VCaP (cell line): ENCODE measurements at regions not wholly inside any gene's neighbourhood (a gene's known extent, or its start where the extent isn't known, plus 50 kb on each side); places are given as distances from the start of the nearest gene placed in this dataset.

Source experiments
- H3K27ac ChIP-seq: fragments of 450-650 bp; 2 replicates; pipeline ENCODE4 v1.5.1; 2017
- CTCF ChIP-seq: fragments of 450-650 bp; conservative IDR thresholded peaks from 2 replicates; pipeline ENCODE4 v1.5.1; 2017; ENCODE audit warnings: mild to moderate bottlenecking, moderate library complexity

- H3K27ac ChIP-seq = no peak overlapping the region
- no peak for TF ChIP-seq CTCF
Measured at GRCh38 chr1:190699165-190699564, 221.5 kb upstream of the BRINP3 start.

GRCh38 chr1:190708418-190709057 lies 230.9 kb upstream of the BRINP3 start:
- no peak overlapping the region for H3K27ac ChIP-seq
- TF ChIP-seq CTCF = no peak

- TF ChIP-seq CTCF = no peak
Measured at GRCh38 chr1:190711069-190711468, 233.4 kb upstream of the BRINP3 start.

GRCh38 chr1:190717055-190717454 lies 239.4 kb upstream of the BRINP3 start:
- no peak overlapping the region for H3K27ac ChIP-seq
- TF ChIP-seq CTCF = no peak

More at GRCh38 chr1:190711069-190711468, 233.4 kb upstream of the BRINP3 start:
- no peak overlapping the region for H3K27ac ChIP-seq

GRCh38 chr1:190736971-190737590 lies 259.4 kb upstream of the BRINP3 start:
- no peak for TF ChIP-seq CTCF

DNA sequence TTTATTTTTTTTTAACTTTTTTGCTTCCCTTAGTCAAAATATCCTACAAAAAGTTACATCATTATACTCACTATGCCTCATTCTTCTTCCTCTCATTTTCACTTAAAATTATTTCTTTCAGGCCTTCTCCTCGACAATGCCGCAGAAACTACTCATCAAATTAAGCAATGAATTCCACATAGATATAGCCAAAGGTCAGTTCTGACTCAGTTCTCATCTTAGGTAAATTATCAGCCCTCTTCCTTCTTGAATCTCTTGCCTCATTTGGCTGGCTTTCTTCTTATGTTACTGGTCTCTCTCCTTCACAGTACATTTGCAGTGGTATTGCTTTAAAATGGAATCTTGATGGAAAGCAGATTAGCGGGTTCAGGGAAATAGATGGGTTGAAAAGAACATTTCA lies 260.7 kb upstream of the BRINP3 start:
- TF ChIP-seq CTCF = no peak
- no peak overlapping the region for H3K27ac ChIP-seq

More at GRCh38 chr1:190736971-190737590, 259.4 kb upstream of the BRINP3 start:
- H3K27ac ChIP-seq = no peak overlapping the region

DNA sequence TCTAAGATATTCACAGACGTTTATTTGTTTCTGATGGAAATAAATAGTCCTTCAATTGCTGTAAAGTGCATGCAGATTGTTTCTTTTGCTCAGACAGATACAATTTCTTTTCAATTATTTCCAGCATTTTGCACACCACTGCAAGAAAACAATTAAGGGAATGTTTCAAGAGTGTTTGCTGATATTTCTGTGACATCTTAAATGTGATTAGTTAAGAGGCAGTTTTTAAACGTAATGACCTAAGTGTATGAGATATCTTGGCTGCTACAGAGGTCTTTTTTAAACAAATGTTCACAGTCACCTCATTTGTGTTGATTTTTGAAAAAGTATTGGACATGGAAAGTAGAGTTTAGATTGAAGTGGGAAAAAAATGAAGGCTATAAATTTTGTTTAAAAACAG lies 262.3 kb upstream of the BRINP3 start:
- no peak for TF ChIP-seq CTCF
- H3K27ac ChIP-seq = no peak overlapping the region
